Kidney tubule cell (primary cell): ENCODE measurements at regions not wholly inside any gene's neighbourhood (a gene's known extent, or its start where the extent isn't known, plus 50 kb on each side); places are given as distances from the start of the nearest gene placed in this dataset.

ENCODE experiments used
- DNase-seq: peaks from one replicate; pipeline ENCODE4 v3.0.0-alpha.2; 2018; ENCODE audit warnings: low spot score

GRCh38 chr7:85573844-85574243 lies 387.0 kb upstream of the SEMA3D start:
- no peak for DNase-seq

GRCh38 chr7:85573346-85573745 lies 386.5 kb upstream of the SEMA3D start:
- DNase-seq = no peak

- no peak for DNase-seq
These were observed 384.0 kb upstream of the SEMA3D start for GRCh38 chr7:85570898-85571297.

DNA sequence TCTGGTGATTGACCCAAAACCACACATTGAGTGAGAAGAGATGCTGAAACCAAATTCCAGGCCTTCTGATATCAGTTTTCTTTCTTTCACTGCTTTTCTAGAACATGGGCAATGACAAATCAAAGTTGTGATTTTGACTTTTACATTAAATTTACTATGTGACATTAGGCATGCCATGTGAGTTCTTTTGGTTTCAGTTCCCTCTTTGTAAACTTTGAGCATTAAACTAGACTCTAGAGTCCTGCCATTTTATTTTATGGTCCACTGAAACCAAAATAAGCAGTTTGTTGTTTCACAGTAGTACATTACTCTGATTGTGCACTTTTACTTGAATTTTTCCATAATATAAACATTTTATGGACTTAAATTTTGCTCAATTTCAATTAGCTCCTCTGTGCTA lies 381.1 kb upstream of the SEMA3D start:
- DNase-seq = no peak

DNA sequence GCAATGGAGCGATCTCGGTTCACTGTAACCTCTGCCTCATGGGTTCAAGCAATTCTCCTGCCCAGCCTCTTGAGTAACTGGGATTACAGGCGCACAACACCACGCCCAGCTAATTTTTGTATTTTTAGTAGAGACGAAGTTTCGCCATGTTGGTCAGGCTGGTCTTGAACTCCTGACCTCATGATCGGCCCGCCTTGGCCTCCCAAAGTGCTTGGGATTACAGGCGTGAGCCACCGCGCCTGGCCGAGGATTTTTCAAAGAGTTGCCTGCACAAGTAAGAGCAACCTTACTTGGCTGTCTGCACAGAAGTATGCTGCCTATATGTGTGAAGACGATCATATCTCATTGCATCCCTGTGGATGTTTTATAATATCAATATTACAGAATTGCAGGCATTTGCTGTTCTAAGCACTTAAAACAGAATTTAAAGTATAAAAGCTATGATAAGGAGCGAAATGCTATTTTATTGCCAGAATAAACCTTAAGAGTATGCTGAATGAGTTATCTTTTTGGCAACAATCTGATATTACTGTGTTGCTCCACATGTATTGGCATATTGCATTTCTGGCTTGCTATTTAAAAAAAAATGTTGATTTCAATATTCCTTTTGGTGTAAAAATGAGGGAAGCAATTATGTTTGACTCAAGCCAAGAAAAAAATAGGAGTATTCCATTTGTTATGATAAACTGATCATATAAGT lies 379.4 kb upstream of the SEMA3D start:
- DNase-seq = no peak

DNA sequence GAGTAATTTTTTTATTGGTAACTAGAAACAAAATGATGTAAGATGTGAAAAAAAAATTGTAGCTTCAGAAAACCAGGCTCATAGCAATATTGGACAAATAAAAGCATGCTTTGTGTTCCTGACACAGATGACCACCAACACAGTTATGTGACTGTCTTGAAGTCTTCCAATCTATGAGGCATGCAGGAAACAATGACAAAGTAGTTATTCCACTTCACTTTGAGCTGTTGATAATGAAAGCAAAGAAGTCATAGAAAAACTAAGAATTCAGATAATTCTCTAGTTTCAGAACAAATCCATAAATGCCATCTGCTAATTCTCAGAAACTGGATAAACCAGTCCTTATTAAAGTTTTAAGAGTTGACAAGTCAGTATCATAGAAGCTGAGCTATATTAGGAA lies 378.4 kb upstream of the SEMA3D start:
- DNase-seq = peak; percentile 2

GRCh38 chr7:85564861-85565260 lies 378.0 kb upstream of the SEMA3D start:
- no peak for DNase-seq

DNA sequence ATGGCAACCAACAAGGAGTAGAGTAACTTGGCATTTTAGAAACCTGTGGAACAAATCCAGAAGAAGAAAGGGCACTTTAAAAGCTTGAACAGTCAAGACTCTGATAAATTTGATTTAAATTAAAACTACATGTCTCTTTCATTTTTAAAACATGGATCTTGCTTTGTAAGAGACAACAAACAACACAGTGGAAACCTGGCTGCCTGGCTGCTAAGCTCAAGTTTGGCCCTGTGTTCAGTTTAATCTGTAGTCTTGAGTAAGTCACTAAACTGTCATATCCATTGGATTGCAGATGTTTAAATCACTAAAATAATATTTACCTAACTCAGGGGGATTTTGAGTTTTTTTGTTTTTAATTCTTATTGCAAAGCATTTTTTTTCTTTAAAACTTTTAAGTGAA lies 374.9 kb upstream of the SEMA3D start:
- no peak for DNase-seq

DNA sequence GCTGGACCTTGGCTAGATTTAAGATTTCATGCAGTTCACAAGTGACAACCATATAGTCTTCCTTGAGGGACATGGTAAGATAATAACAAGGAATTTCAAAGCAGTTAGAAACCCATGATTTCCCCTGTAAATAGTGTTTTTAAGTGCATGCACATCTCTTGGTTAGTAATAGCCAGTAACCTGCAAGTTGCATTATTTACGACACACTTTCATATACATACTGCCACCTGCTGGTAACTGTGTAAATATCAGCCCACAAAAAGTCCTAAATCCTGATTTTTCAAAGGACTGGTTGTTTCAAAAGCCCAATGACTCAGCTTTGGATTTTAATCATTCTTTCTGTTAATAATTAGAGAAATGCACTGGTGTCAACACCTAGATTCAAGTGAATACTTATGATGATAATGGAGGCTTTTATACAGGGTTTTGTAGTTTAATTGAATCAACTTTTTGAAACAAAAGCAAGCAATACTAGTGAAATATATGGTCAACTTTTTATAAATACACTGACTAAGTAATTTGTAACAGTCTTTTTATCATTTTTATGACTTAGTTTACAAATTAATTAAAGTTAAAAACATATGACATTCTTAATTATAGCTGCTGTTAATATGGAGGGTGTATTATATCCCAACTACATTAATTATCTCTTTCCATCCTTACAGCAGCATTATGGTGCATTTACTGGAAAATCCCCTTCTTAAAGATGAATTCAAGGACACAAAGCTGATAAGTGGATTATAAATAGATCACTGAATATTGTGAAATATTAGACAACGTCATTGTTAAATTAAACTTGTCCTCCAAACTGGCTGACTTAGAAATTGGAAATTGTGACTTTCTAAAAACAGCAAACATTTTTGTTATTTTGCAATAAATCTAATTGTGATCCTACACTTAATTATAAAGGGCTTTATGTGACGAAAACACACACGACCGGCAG lies 367.7 kb upstream of the SEMA3D start:
- peak; percentile 91 for DNase-seq

GRCh38 chr7:85535974-85536729 lies 349.3 kb upstream of the SEMA3D start:
- no peak for DNase-seq

DNA sequence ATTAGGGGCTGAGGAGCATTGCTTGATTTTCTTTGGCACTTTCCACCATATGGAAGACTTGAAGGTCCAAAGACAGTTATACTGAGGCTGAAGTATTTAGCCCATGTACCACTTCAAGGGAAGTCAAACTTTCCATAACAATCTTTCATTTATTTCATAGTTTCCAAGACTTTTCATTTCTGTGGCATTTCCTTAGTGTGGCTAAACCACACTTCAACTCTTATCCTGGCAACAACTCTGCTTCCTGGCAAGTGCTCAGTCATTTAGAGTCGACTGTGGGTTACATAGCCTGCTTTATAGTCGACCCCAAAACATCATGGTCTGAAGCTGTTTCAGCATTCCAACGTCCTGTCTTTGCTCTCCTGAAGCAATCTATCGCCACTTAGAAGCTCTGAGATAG lies 343.0 kb upstream of the SEMA3D start:
- DNase-seq = no peak

- DNase-seq = no peak
These were observed 342.3 kb upstream of the SEMA3D start for GRCh38 chr7:85529201-85529600.

GRCh38 chr7:85528581-85528980 lies 341.7 kb upstream of the SEMA3D start:
- no peak for DNase-seq

- no peak for DNase-seq
These were observed 338.8 kb upstream of the SEMA3D start for GRCh38 chr7:85525676-85526075.

DNA sequence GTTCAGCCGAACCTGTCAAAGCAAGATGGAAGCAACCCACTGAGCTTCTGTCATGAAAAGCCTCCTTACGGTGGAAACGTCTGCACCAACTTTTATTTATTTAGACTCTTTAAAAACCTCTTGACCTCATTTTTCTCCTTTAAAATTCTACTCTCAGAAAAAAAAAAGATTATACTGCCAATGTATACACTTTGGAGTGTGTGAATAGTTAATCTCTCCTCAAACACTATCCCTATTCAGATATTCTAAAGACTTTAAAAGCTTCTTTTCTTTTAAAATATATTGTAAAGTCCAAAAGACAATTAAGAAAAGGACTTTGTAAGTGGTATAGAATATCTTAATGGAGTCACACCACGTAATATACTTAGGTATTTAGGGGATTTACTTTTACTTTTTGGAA lies 335.2 kb upstream of the SEMA3D start:
- DNase-seq = no peak

GRCh38 chr7:85521108-85521694 lies 334.3 kb upstream of the SEMA3D start:
- no peak for DNase-seq

DNA sequence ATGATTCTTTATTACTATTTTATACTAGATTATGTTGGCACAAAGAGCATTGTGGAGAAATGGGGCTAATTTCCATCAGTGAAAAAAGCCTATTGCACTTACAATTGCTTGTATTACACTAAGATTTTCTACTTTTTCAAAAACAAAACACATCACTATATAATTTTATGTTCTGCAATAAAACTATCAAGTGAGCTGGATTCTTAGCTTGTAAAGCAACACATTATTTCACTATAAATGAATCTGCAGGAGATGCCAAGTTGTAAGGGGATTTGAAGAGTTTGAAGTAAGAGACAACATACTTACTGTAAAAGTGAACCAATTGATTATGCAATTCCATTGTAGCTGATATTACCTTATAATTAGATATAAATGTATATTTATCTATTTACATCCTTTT lies 333.3 kb upstream of the SEMA3D start:
- no peak for DNase-seq

GRCh38 chr7:85516675-85517074 lies 329.8 kb upstream of the SEMA3D start:
- DNase-seq = no peak

DNA sequence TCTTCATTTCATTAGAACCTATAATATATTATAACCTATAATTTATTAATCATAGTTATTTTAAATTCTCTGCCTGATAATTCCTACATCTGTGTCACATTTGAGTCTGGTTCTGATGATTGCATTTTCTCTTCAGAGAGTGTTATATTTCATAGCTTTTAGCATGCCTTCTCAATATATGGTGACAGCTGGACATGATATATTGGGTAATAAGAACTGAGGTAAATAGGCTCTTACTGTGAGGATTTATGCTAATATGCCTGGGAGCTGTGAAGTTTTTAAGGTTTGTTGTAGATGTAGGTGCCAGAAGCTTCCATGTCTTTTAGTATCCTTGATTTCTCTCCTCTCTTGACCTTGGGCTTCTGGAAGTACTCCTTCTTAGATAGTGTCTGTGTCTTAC lies 325.9 kb upstream of the SEMA3D start:
- DNase-seq = no peak

DNA sequence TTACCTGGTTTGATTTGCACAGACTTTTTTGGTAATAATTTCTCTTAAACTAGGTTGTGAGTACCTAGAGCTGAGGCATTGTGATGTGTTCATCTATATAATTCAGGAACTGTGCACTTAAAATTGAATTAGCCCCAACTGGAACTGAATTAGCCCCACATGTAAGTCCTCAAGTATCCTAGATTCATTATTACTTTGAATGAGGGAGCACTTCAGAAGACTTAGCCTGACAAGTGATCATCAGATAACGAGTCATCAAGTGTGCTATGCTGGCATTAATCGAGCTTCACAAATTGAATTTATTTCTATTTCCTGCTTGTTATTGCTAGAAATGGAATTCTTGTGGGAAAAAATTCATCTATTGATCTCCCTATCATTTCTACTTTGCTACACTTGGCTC lies 323.4 kb upstream of the SEMA3D start:
- no peak for DNase-seq

DNA sequence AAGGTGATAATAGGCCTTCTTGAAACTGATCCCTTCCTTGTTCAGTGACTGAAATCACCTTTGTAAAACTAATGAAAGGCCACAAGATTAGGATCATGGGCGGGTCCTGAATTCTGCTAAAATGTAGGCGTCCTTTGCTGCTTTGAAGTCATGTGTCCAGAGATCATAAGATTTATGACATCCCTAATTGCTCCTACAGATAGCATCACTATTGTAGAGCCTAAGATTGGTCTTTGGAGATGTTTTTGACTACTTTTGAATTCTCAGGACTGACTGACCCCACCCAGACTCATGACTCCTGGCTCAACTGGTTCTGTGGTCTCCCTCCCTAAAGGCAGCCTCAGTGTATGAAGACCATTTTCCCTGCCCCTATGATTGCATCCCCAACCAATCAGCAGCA lies 322.6 kb upstream of the SEMA3D start:
- DNase-seq = no peak

DNA sequence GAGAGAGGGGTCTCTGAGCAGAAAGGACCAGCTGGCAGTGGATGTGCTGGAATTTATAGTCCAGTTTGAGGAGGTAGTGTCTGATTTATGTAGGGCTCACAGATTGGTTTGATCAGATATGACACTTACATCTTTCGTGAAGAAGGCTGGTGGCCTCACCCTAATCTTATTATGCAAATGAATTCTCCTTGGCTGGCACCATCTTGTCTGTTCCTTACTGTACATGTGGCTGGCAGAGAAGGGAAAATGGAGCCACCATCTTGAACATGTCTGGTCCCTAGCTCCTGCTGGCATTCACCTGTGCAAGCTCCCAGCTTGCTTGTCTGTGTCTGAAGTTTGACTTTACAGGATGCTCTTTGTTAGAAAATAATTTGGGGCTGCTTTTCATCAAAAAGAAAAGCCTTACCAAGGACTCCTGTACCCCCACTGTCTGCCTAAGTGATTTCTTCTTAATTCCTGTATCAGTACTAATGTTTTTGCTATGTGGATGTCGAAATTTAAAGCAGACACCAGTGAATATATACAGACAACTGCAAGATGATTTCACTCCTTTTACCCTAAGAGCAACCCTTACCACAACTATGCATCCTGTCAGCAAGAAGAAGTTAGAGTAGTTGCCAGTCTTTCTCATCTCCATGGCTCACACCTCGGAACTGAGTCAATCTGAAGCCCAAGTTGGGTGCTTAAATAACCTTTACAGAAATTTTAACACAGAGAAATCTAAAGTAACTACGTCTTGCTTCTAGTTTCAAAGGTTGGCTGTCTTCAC lies 322.0 kb upstream of the SEMA3D start:
- peak; percentile 20 for DNase-seq
